SK-N-SH (cell line): ENCODE measurements at regions not wholly inside any gene's neighbourhood (a gene's known extent, or its start where the extent isn't known, plus 50 kb on each side); places are given as distances from the start of the nearest gene placed in this dataset.

Experiments used
- CHD2 ChIP-seq: fragments of 150-350 bp; IDR thresholded peaks from 2 replicates; pipeline ENCODE4 v1.6.1; 2018; ENCODE audit warnings: low read length; ENCODE audit not compliant: partially characterized antibody
- EP300 ChIP-seq, 2 experiments: IDR thresholded peaks; 2 replicates each; pipeline versions ENCODE4 v1.4.0 to v1.6.1; 2012; ENCODE audit warnings: borderline replicate concordance in 1 of 2, low read depth in 1 of 2, low read length in 1 of 2
- EZH2phosphoT487 ChIP-seq: fragments of 200-600 bp; sonication (generic); IDR thresholded peaks from 2 replicates; pipeline ENCODE4 v1.6.1; 2017; ENCODE audit warnings: low read depth, mixed run types, mild to moderate bottlenecking, antibody characterized with exemption, moderate library complexity, borderline replicate concordance
- FOXM1 ChIP-seq: IDR thresholded peaks from 2 replicates; pipeline ENCODE4 v1.4.0; 2012; ENCODE audit warnings: low read depth, mild to moderate bottlenecking
- GATA2 ChIP-seq: sonication (generic); formaldehyde crosslinking; IDR thresholded peaks from 2 replicates; pipeline ENCODE4 v1.5.0; 2020; ENCODE audit warnings: mild to moderate bottlenecking, missing genetic modification reagents
- RFX5 ChIP-seq: IDR thresholded peaks from 2 replicates; pipeline ENCODE4 v1.6.1; 2012; ENCODE audit warnings: mild to moderate bottlenecking, improper control_type of control experiment, low read length
- SIN3A ChIP-seq: IDR thresholded peaks from 2 replicates; pipeline ENCODE4 v1.6.1; 2012; ENCODE audit warnings: low read depth, mild to moderate bottlenecking, low read length, moderate library complexity, borderline replicate concordance
- TEAD4 ChIP-seq: IDR thresholded peaks from 2 replicates; pipeline ENCODE4 v1.4.0; 2012; ENCODE audit warnings: mild to moderate bottlenecking, borderline replicate concordance; ENCODE audit not compliant: insufficient read depth
- YY1 ChIP-seq: IDR thresholded peaks from 2 replicates; pipeline ENCODE4 v1.4.0; 2012; ENCODE audit warnings: low read depth, mild to moderate bottlenecking
- TF ChIP-seq, protein P1 (sequence below): fragments of 200-600 bp; sonication (generic); IDR thresholded peaks from 2 replicates; pipeline ENCODE4 v1.6.1; 2017; ENCODE audit warnings: antibody characterized with exemption, mild to moderate bottlenecking, moderate library complexity
- TF ChIP-seq, protein P2 (sequence below): IDR thresholded peaks from 2 replicates; pipeline ENCODE4 v1.4.0; 2012; ENCODE audit warnings: low read depth
- TF ChIP-seq, protein P3 (sequence below): fragments of 150-350 bp; IDR thresholded peaks from 2 replicates; pipeline ENCODE4 v1.6.1; 2017; ENCODE audit warnings: antibody characterized with exemption, low read length, low read depth, borderline replicate concordance
- TF ChIP-seq, protein P4 (sequence below): IDR thresholded peaks from 2 replicates; pipeline ENCODE4 v1.4.0; 2012; ENCODE audit warnings: low read depth, borderline replicate concordance

DNA sequence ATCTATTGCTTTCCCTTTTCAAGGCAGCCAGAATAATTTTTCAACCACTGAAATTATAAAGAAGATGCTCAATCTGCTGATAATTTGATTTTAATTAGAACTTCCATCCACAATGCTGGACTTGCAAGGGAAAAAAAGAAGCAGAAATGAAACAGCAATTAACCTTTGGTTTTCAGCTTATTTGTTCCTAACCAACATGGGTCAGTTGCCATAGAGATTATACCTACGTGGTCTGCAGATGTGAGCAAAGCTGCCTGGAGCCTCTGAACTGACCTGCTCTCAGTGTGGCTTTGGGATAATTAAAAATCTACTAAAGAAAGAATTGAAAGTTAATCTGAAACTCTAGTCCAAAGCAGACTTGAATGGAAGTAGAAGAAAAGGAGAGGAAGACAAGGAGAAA, 195.7 kb upstream of the API5 start:
- TF ChIP-seq, protein P1, sequence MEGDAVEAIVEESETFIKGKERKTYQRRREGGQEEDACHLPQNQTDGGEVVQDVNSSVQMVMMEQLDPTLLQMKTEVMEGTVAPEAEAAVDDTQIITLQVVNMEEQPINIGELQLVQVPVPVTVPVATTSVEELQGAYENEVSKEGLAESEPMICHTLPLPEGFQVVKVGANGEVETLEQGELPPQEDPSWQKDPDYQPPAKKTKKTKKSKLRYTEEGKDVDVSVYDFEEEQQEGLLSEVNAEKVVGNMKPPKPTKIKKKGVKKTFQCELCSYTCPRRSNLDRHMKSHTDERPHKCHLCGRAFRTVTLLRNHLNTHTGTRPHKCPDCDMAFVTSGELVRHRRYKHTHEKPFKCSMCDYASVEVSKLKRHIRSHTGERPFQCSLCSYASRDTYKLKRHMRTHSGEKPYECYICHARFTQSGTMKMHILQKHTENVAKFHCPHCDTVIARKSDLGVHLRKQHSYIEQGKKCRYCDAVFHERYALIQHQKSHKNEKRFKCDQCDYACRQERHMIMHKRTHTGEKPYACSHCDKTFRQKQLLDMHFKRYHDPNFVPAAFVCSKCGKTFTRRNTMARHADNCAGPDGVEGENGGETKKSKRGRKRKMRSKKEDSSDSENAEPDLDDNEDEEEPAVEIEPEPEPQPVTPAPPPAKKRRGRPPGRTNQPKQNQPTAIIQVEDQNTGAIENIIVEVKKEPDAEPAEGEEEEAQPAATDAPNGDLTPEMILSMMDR = no peak
- TF ChIP-seq SIN3A = no peak
- no peak for TF ChIP-seq YY1
- TF ChIP-seq GATA2 (CRISPR knock-in tag) = no peak
- no peak for TF ChIP-seq FOXM1
- TF ChIP-seq, protein P2, sequence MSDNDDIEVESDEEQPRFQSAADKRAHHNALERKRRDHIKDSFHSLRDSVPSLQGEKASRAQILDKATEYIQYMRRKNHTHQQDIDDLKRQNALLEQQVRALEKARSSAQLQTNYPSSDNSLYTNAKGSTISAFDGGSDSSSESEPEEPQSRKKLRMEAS = no peak
- TF ChIP-seq, protein P3, sequence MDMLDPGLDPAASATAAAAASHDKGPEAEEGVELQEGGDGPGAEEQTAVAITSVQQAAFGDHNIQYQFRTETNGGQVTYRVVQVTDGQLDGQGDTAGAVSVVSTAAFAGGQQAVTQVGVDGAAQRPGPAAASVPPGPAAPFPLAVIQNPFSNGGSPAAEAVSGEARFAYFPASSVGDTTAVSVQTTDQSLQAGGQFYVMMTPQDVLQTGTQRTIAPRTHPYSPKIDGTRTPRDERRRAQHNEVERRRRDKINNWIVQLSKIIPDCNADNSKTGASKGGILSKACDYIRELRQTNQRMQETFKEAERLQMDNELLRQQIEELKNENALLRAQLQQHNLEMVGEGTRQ = no peak
- no peak for TF ChIP-seq CHD2
- TF ChIP-seq, protein P4, sequence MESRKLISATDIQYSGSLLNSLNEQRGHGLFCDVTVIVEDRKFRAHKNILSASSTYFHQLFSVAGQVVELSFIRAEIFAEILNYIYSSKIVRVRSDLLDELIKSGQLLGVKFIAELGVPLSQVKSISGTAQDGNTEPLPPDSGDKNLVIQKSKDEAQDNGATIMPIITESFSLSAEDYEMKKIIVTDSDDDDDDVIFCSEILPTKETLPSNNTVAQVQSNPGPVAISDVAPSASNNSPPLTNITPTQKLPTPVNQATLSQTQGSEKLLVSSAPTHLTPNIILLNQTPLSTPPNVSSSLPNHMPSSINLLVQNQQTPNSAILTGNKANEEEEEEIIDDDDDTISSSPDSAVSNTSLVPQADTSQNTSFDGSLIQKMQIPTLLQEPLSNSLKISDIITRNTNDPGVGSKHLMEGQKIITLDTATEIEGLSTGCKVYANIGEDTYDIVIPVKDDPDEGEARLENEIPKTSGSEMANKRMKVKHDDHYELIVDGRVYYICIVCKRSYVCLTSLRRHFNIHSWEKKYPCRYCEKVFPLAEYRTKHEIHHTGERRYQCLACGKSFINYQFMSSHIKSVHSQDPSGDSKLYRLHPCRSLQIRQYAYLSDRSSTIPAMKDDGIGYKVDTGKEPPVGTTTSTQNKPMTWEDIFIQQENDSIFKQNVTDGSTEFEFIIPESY = no peak
- no peak for TF ChIP-seq TEAD4
- TF ChIP-seq EZH2phosphoT487 = no peak
- no peak for TF ChIP-seq RFX5
- TF ChIP-seq EP300 (IDR thresholded peaks at IDR 0.05; ENCODE audit: borderline replicate concordance in 1 of 2, low read depth in 1 of 2, low read length in 1 of 2) = no peak
